ENCODE measurements at regions not wholly inside any gene's neighbourhood (a gene's known extent, or its start where the extent isn't known, plus 50 kb on each side); places are given as distances from the start of the nearest gene placed in this dataset.

- TF ChIP-seq YY1 (IDR thresholded peaks at IDR 0.05; ENCODE audit: low read depth) (no peak), CEBPB (IDR thresholded peaks at IDR 0.05) (no peak), EP300 (IDR thresholded peaks at IDR 0.05; ENCODE audit: borderline replicate concordance) (no peak), NFIC (IDR thresholded peaks at IDR 0.05) (no peak), RAD21 (IDR thresholded peaks at IDR 0.05; ENCODE audit: low read depth) (no peak), REST (IDR thresholded peaks at IDR 0.05; ENCODE audit: low read depth) (no peak), ZBTB7A (IDR thresholded peaks at IDR 0.05; ENCODE audit: low read depth) (no peak), TCF12 (IDR thresholded peaks at IDR 0.05; ENCODE audit: low read depth) (no peak), CREB1 (IDR thresholded peaks at IDR 0.05; ENCODE audit: low read depth) (no peak), USF1 (IDR thresholded peaks at IDR 0.05) (no peak)
These were observed 312.3 kb downstream of the SV2B start for GRCh38 chr15:91412138-91412928.
